Mammary epithelial cell (primary cell): ENCODE measurements at regions not wholly inside any gene's neighbourhood (a gene's known extent, or its start where the extent isn't known, plus 50 kb on each side); places are given as distances from the start of the nearest gene placed in this dataset.

ENCODE experiments used
- CTCF ChIP-seq, 2 donors: IDR thresholded peaks in 1 of 2; conservative IDR thresholded peaks in 1 of 2; 2 replicates each; pipeline ENCODE4 v1.5.1; 2011 to 2012; ENCODE audit warnings: inconsistent platforms in 2 of 2, low read length in 2 of 2, mild to moderate bottlenecking in 2 of 2, control low read depth in 1 of 2, low read depth in 1 of 2; ENCODE audit not compliant: insufficient read depth in 1 of 2; ENCODE audit errors: extremely low read depth in 1 of 2
- EZH2 ChIP-seq: IDR thresholded peaks from 2 replicates; pipeline ENCODE4 v1.6.1; 2012; ENCODE audit warnings: low read length, inconsistent platforms, borderline replicate concordance

- TF ChIP-seq CTCF (conservative IDR thresholded peaks at IDR 0.05 in 1 of 2, IDR thresholded peaks at IDR 0.05 in 1 of 2; ENCODE audit: extremely low read depth in 1 of 2, insufficient read depth in 1 of 2, low read depth in 1 of 2, low read length in 2 of 2) (no peak), EZH2 (no peak)
Measured at GRCh38 chr6:79408256-79408974, 128.8 kb downstream of the LCA5 start.
